G401.6 (cell line): ENCODE measurements at regions not wholly inside any gene's neighbourhood (a gene's known extent, or its start where the extent isn't known, plus 50 kb on each side); places are given as distances from the start of the nearest gene placed in this dataset.

ENCODE experiments used
- FAIRE-seq: peaks from 2 replicates; lab custom pipeline; 2012; peaks lifted over from hg19 to GRCh38; lab: Jason Lieb, UNC

GRCh38 chr12:73361156-73361863, 1089.1 kb downstream of the TRHDE start:
- FAIRE-seq = no peak

GRCh38 chr12:73361864-73362230, 1089.7 kb downstream of the TRHDE start:
- no peak for FAIRE-seq

GRCh38 chr12:73362666-73363065, 1090.5 kb downstream of the TRHDE start:
- FAIRE-seq = no peak

GRCh38 chr12:73372856-73373255, 1100.7 kb downstream of the TRHDE start:
- no peak for FAIRE-seq

GRCh38 chr12:73374360-73374759, 1102.2 kb downstream of the TRHDE start:
- no peak for FAIRE-seq

- FAIRE-seq = no peak
Observed at GRCh38 chr12:73383584-73384222, 1111.5 kb downstream of the TRHDE start.

GRCh38 chr12:73384592-73384991, 1112.4 kb downstream of the TRHDE start:
- no peak for FAIRE-seq

- no peak for FAIRE-seq
Observed at GRCh38 chr12:73390261-73390660, 1118.1 kb downstream of the TRHDE start.

GRCh38 chr12:73413051-73413450, 1124.6 kb upstream of the ATXN7L3B start:
- no peak for FAIRE-seq

- no peak for FAIRE-seq
Observed at GRCh38 chr12:73413974-73414373, 1123.7 kb upstream of the ATXN7L3B start.

GRCh38 chr12:73414926-73415325, 1122.7 kb upstream of the ATXN7L3B start:
- FAIRE-seq = no peak

- FAIRE-seq = no peak
Observed at GRCh38 chr12:73418541-73418940, 1119.1 kb upstream of the ATXN7L3B start.

- FAIRE-seq = no peak
Observed at GRCh38 chr12:73421832-73422231, 1115.8 kb upstream of the ATXN7L3B start.

GRCh38 chr12:73424484-73424883, 1113.2 kb upstream of the ATXN7L3B start:
- no peak for FAIRE-seq

GRCh38 chr12:73445658-73446324, 1091.8 kb upstream of the ATXN7L3B start:
- FAIRE-seq = no peak

- no peak for FAIRE-seq
Observed at GRCh38 chr12:73452672-73453469, 1084.8 kb upstream of the ATXN7L3B start.

- FAIRE-seq = no peak
Observed at GRCh38 chr12:73460212-73460611, 1077.4 kb upstream of the ATXN7L3B start.

- no peak for FAIRE-seq
Observed at GRCh38 chr12:73465106-73465505, 1072.5 kb upstream of the ATXN7L3B start.

GRCh38 chr12:73486256-73486655, 1051.4 kb upstream of the ATXN7L3B start:
- no peak for FAIRE-seq

- no peak for FAIRE-seq
Observed at GRCh38 chr12:73506611-73507010, 1031.0 kb upstream of the ATXN7L3B start.

- FAIRE-seq = no peak
Observed at GRCh38 chr12:73514672-73515071, 1023.0 kb upstream of the ATXN7L3B start.

GRCh38 chr12:73517859-73518258, 1019.8 kb upstream of the ATXN7L3B start:
- FAIRE-seq = no peak

- FAIRE-seq = no peak
Observed at GRCh38 chr12:73529231-73529630, 1008.4 kb upstream of the ATXN7L3B start.
